HEK293 (cell line): ENCODE measurements at regions not wholly inside any gene's neighbourhood (a gene's known extent, or its start where the extent isn't known, plus 50 kb on each side); places are given as distances from the start of the nearest gene placed in this dataset.

ENCODE experiments used
- CTCF ChIA-PET: fragments of 350-600 bp; formaldehyde crosslinking; extraction: SDS; loops from one replicate; lab custom pipeline; 2021; ENCODE audit warnings: antibody characterized with exemption; lab: Yijun Ruan, JAX
- POLR2A ChIA-PET: fragments of 300-600 bp; formaldehyde crosslinking; extraction: SDS; loops from one replicate; lab custom pipeline; 2020; ENCODE audit warnings: antibody characterized with exemption, inconsistent platforms; lab: Yijun Ruan, JAX
- H3K27ac ChIP-seq: fragments of 200-500 bp; sonication (Bioruptor generic); 2 replicates; pipeline ENCODE4 v1.5.1; 2014; ENCODE audit warnings: low read depth, low read length, control low read depth, inconsistent platforms; ENCODE audit errors: extremely low read depth
- H3K36me3 ChIP-seq, 2 experiments: fragments of 200-500 bp in 1 of 2; sonication (Bioruptor generic) in 1 of 2; 1 replicate in 1 of 2; 2 replicates in 1 of 2; pipeline ENCODE4 v1.5.1; 2014 to 2017; ENCODE audit warnings: inconsistent platforms in 2 of 2, low read length in 2 of 2; ENCODE audit not compliant: control insufficient read depth in 2 of 2, insufficient read depth in 1 of 2
- H3K4me1 ChIP-seq: fragments of 200-500 bp; sonication (Bioruptor generic); 2 replicates; pipeline ENCODE4 v1.5.1; 2014; ENCODE audit warnings: mild to moderate bottlenecking, low read length, inconsistent platforms; ENCODE audit not compliant: control insufficient read depth, insufficient read depth
- H3K4me3 ChIP-seq: 2 replicates; pipeline ENCODE4 v1.5.1; 2011; ENCODE audit warnings: low read depth, mild to moderate bottlenecking, control low read depth, low read length, moderate library complexity
- H3K9me3 ChIP-seq: fragments of 200-500 bp; sonication (Bioruptor generic); 2 replicates; pipeline ENCODE4 v1.5.1; 2014; ENCODE audit warnings: low read depth, low read length, inconsistent platforms; ENCODE audit not compliant: control insufficient read depth, insufficient read depth
- ZFHX2 ChIP-seq: fragments of 450-650 bp; formaldehyde crosslinking; conservative IDR thresholded peaks from 2 replicates; pipeline ENCODE4 v1.5.1; 2016; ENCODE audit warnings: missing biosample characterization, missing genetic modification characterization
- ZNF121 ChIP-seq: fragments of 450-650 bp; formaldehyde crosslinking; IDR thresholded peaks from 2 replicates; pipeline ENCODE4 v1.5.1; 2016; ENCODE audit warnings: missing biosample characterization, missing genetic modification characterization
- ZNF174 ChIP-seq: fragments of 450-650 bp; formaldehyde crosslinking; IDR thresholded peaks from 2 replicates; pipeline ENCODE4 v1.5.0; 2017; ENCODE audit warnings: missing biosample characterization, mild to moderate bottlenecking, missing genetic modification characterization
- ZNF19 ChIP-seq: fragments of 450-650 bp; formaldehyde crosslinking; IDR thresholded peaks from 2 replicates; pipeline ENCODE4; 2016; ENCODE audit warnings: missing biosample characterization, missing genetic modification characterization, low read depth
- ZNF2 ChIP-seq: fragments of 450-650 bp; formaldehyde crosslinking; IDR thresholded peaks from 2 replicates; pipeline ENCODE4 v1.5.1; 2016; ENCODE audit warnings: missing biosample characterization, missing genetic modification characterization
- ZNF366 ChIP-seq: fragments of 450-650 bp; formaldehyde crosslinking; conservative IDR thresholded peaks from 2 replicates; pipeline ENCODE4 v1.5.1; 2016; ENCODE audit warnings: missing biosample characterization, missing genetic modification characterization
- ZNF571 ChIP-seq: fragments of 450-650 bp; formaldehyde crosslinking; IDR thresholded peaks from 2 replicates; pipeline ENCODE4 v1.5.0; 2017; ENCODE audit warnings: missing biosample characterization, missing genetic modification characterization
- ZNF621 ChIP-seq: fragments of 450-650 bp; formaldehyde crosslinking; IDR thresholded peaks from 2 replicates; pipeline ENCODE4 v1.5.1; 2017; ENCODE audit warnings: missing biosample characterization, missing genetic modification characterization
- ZNF776 ChIP-seq: fragments of 450-650 bp; formaldehyde crosslinking; IDR thresholded peaks from 2 replicates; pipeline ENCODE4 v1.5.0; 2017; ENCODE audit warnings: missing biosample characterization, missing genetic modification characterization, borderline replicate concordance
- ZNF791 ChIP-seq: fragments of 450-650 bp; formaldehyde crosslinking; IDR thresholded peaks from 2 replicates; pipeline ENCODE4 v1.5.1; 2016; ENCODE audit warnings: missing biosample characterization, missing genetic modification characterization
- TF ChIP-seq, protein P1 (sequence below): fragments of 450-650 bp; formaldehyde crosslinking; IDR thresholded peaks from 2 replicates; pipeline ENCODE4 v1.5.1; 2016; ENCODE audit warnings: missing biosample characterization, missing genetic modification characterization
- TF ChIP-seq, protein P2 (sequence below): fragments of 450-650 bp; formaldehyde crosslinking; IDR thresholded peaks from 2 replicates; pipeline ENCODE4 v1.5.1; 2017; ENCODE audit warnings: missing biosample characterization, missing genetic modification characterization
- TF ChIP-seq, protein P3 (sequence below): fragments of 450-650 bp; formaldehyde crosslinking; IDR thresholded peaks from 2 replicates; pipeline ENCODE4 v1.5.0; 2017; ENCODE audit warnings: missing biosample characterization, missing genetic modification characterization, borderline replicate concordance
- TF ChIP-seq, protein P4 (sequence below): fragments of 450-650 bp; IDR thresholded peaks from 2 replicates; pipeline ENCODE4 v1.5.1; 2018; ENCODE audit warnings: missing biosample characterization, mild to moderate bottlenecking, missing genetic modification characterization
- TF ChIP-seq, protein P5 (sequence below): sonication (generic); formaldehyde crosslinking; IDR thresholded peaks from 2 replicates; pipeline ENCODE4 v1.8.1; 2022; ENCODE audit warnings: mild to moderate bottlenecking, moderate library complexity, missing genetic modification reagents
- TF ChIP-seq, protein P6 (sequence below): fragments of 450-650 bp; formaldehyde crosslinking; IDR thresholded peaks from 2 replicates; pipeline ENCODE4 v1.5.1; 2016; ENCODE audit warnings: missing biosample characterization, missing genetic modification characterization

DNA sequence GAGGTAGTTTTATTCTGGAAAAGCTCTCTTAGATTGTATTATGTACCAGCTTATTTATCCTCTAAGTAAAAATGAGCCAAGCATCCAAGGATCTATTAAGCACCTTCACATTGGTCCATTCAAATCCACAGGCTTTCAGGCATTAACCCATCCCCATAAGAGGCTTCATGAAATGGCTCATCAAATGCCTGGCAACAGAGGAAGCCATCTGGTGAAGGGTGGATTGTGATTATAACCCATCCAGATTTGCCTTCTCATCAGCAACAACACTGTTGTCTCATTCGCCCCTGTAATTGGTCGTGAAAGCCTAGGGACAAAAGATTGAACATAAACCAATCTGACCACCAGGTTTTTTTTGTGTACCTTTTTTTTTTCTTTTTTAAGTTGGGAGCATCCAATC, 134.3 kb upstream of the TACR1 start (continued):
- TF ChIP-seq, protein P1, sequence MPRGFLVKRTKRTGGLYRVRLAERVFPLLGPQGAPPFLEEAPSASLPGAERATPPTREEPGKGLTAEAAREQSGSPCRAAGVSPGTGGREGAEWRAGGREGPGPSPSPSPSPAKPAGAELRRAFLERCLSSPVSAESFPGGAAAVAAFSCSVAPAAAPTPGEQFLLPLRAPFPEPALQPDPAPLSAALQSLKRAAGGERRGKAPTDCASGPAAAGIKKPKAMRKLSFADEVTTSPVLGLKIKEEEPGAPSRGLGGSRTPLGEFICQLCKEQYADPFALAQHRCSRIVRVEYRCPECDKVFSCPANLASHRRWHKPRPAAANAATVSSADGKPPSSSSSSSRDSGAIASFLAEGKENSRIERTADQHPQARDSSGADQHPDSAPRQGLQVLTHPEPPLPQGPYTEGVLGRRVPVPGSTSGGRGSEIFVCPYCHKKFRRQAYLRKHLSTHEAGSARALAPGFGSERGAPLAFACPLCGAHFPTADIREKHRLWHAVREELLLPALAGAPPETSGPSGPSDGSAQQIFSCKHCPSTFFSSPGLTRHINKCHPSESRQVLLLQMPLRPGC (tag by site-specific recombination), result no peak
- TF ChIP-seq ZNF174 (no peak), ZNF366 (tag by site-specific recombination) (no peak), ZNF2 (tag by site-specific recombination) (no peak)

DNA sequence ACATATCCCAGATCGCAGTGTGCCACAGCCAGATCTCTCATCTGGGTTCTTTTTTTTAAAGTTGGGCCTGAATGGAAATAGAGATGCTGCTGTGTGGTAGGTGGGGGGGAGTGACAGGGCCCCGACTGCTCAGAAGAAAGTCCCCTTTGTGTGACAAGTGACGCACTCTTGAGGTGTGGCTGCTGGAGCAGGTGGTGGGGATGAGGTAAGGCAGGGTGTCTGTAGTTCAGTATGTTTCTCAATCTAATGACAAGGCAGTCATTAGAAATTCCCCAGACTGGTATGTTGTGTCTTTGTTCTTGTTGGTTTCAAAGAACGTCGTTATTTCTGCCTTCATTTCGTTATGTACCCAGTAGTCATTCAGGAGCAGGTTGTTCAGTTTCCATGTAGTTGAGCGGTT, 128.8 kb upstream of the TACR1 start:
- no peak for TF ChIP-seq ZNF791 (tag by site-specific recombination)
- TF ChIP-seq, protein P2, sequence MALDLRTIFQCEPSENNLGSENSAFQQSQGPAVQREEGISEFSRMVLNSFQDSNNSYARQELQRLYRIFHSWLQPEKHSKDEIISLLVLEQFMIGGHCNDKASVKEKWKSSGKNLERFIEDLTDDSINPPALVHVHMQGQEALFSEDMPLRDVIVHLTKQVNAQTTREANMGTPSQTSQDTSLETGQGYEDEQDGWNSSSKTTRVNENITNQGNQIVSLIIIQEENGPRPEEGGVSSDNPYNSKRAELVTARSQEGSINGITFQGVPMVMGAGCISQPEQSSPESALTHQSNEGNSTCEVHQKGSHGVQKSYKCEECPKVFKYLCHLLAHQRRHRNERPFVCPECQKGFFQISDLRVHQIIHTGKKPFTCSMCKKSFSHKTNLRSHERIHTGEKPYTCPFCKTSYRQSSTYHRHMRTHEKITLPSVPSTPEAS, result no peak
- no peak for TF ChIP-seq ZNF571
- TF ChIP-seq, protein P3, sequence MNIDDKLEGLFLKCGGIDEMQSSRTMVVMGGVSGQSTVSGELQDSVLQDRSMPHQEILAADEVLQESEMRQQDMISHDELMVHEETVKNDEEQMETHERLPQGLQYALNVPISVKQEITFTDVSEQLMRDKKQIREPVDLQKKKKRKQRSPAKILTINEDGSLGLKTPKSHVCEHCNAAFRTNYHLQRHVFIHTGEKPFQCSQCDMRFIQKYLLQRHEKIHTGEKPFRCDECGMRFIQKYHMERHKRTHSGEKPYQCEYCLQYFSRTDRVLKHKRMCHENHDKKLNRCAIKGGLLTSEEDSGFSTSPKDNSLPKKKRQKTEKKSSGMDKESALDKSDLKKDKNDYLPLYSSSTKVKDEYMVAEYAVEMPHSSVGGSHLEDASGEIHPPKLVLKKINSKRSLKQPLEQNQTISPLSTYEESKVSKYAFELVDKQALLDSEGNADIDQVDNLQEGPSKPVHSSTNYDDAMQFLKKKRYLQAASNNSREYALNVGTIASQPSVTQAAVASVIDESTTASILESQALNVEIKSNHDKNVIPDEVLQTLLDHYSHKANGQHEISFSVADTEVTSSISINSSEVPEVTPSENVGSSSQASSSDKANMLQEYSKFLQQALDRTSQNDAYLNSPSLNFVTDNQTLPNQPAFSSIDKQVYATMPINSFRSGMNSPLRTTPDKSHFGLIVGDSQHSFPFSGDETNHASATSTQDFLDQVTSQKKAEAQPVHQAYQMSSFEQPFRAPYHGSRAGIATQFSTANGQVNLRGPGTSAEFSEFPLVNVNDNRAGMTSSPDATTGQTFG (tag by site-specific recombination), result no peak
- TF ChIP-seq ZFHX2 (tag by site-specific recombination), result no peak
- no peak for TF ChIP-seq ZNF2 (tag by site-specific recombination)
- TF ChIP-seq ZNF121, result no peak
- TF ChIP-seq, protein P4, sequence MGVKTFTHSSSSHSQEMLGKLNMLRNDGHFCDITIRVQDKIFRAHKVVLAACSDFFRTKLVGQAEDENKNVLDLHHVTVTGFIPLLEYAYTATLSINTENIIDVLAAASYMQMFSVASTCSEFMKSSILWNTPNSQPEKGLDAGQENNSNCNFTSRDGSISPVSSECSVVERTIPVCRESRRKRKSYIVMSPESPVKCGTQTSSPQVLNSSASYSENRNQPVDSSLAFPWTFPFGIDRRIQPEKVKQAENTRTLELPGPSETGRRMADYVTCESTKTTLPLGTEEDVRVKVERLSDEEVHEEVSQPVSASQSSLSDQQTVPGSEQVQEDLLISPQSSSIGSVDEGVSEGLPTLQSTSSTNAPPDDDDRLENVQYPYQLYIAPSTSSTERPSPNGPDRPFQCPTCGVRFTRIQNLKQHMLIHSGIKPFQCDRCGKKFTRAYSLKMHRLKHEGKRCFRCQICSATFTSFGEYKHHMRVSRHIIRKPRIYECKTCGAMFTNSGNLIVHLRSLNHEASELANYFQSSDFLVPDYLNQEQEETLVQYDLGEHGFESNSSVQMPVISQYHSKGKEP, result no peak
- no peak for TF ChIP-seq ZNF621
- TF ChIP-seq, protein P5, sequence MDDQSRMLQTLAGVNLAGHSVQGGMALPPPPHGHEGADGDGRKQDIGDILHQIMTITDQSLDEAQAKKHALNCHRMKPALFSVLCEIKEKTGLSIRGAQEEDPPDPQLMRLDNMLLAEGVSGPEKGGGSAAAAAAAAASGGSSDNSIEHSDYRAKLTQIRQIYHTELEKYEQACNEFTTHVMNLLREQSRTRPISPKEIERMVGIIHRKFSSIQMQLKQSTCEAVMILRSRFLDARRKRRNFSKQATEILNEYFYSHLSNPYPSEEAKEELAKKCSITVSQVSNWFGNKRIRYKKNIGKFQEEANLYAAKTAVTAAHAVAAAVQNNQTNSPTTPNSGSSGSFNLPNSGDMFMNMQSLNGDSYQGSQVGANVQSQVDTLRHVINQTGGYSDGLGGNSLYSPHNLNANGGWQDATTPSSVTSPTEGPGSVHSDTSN (CRISPR knock-in tag), result no peak
- no peak for TF ChIP-seq ZNF19 (tag by site-specific recombination)
- TF ChIP-seq ZNF776 (tag by site-specific recombination), result no peak
- TF ChIP-seq, protein P6, sequence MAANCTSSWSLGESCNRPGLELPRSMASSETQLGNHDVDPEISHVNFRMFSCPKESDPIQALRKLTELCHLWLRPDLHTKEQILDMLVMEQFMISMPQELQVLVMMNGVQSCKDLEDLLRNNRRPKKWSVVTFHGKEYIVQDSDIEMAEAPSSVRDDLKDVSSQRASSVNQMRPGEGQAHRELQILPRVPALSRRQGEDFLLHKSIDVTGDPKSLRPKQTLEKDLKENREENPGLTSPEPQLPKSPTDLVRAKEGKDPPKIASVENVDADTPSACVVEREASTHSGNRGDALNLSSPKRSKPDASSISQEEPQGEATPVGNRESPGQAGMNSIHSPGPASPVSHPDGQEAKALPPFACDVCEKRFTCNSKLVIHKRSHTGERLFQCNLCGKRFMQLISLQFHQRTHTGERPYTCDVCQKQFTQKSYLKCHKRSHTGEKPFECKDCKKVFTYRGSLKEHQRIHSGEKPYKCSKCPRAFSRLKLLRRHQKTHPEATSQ (tag by site-specific recombination), result no peak
- Histone ChIP-seq H3K4me1 (no peaks in the 10 kb centered on the region), H3K27ac (no peak overlapping the region), H3K4me3 (no peak overlapping the region), H3K9me3 (no peaks in the 10 kb centered on the region), H3K36me3 (no peaks in the 10 kb centered on the region)
- ChIA-PET POLR2A (no interaction called here), CTCF (no interaction called here)
